Endothelial cell of umbilical vein (primary cell): ENCODE measurements at regions not wholly inside any gene's neighbourhood (a gene's known extent, or its start where the extent isn't known, plus 50 kb on each side); places are given as distances from the start of the nearest gene placed in this dataset.
A peak's percentile ranks its signal among the peaks of the same experiment; 100 is the strongest.

Experiments used
- BruUV-seq: library from RNA; stranded (reverse); fragments of 400-500 nt; replicated peaks from 2 replicates; lab custom pipeline; 2021; lab: Mats Ljungman, UMichigan
- CTCF ChIA-PET: fragments of 300-600, 350-600 bp; sonication (Branson Sonifier 250); formaldehyde crosslinking; loops from one replicate; lab custom pipeline; 2021; ENCODE audit warnings: antibody characterized with exemption, inconsistent platforms; lab: Charles Lee
- POLR2A ChIA-PET: fragments of 300-600, 350-600 bp; sonication (Branson Sonifier 250); formaldehyde crosslinking; loops from one replicate; lab custom pipeline; 2021; ENCODE audit warnings: antibody characterized with exemption, inconsistent platforms; lab: Charles Lee
- DNase-seq: peaks from one replicate; pipeline ENCODE4 v3.0.0-alpha.2; 2011; ENCODE audit warnings: low read depth, low spot score
- FAIRE-seq: peaks from 2 replicates; lab custom pipeline; 2011; peaks lifted over from hg19 to GRCh38; lab: Jason Lieb, UNC
- H2AFZ ChIP-seq: 2 replicates; pipeline ENCODE4 v1.6.0; 2012; ENCODE audit warnings: low read depth, low read length, control low read depth, inconsistent platforms
- H3K27ac ChIP-seq: 2 replicates; pipeline ENCODE4 v1.5.1; 2011; ENCODE audit warnings: low read depth, mild to moderate bottlenecking, control low read depth, low read length, moderate library complexity; ENCODE audit not compliant: insufficient read depth
- H3K27me3 ChIP-seq, 2 experiments: 2 replicates each; pipeline versions ENCODE4 v1.6.0 to v1.6.1; 2011; ENCODE audit warnings: low read length in 2 of 2, mixed read lengths in 1 of 2; ENCODE audit not compliant: control insufficient read depth in 2 of 2, insufficient read depth in 2 of 2
- H3K36me3 ChIP-seq, 2 experiments: 2 replicates in 1 of 2; 3 replicates in 1 of 2; pipeline ENCODE4 v1.5.1; 2011; ENCODE audit warnings: low read length in 2 of 2, mild to moderate bottlenecking in 1 of 2, moderate library complexity in 1 of 2; ENCODE audit not compliant: control insufficient read depth in 2 of 2, insufficient read depth in 2 of 2; ENCODE audit errors: extremely low read depth in 1 of 2
- H3K4me1 ChIP-seq: 3 replicates; pipeline ENCODE4 v1.5.1; 2011; ENCODE audit warnings: mild to moderate bottlenecking, low read length; ENCODE audit not compliant: control insufficient read depth, insufficient read depth; ENCODE audit errors: extremely low read depth
- H3K4me2 ChIP-seq: 2 replicates; pipeline ENCODE4 v1.6.1; 2011; ENCODE audit warnings: low read length, control low read depth, mixed read lengths; ENCODE audit not compliant: insufficient read depth
- H3K4me3 ChIP-seq, 3 experiments: fragments of 200-600 bp in 1 of 3; sonication (generic), shearing (Covaris generic) in 1 of 3; replicated peaks in 1 of 3; 2 replicates each; pipeline ENCODE4 v1.5.1; 2011 to 2016; ENCODE audit warnings: control low read depth in 3 of 3, low read length in 3 of 3, mild to moderate bottlenecking in 2 of 3, inconsistent platforms in 1 of 3, low read depth in 1 of 3, moderate library complexity in 1 of 3; ENCODE audit not compliant: insufficient read depth in 1 of 3
- H3K79me2 ChIP-seq: 2 replicates; pipeline ENCODE4 v1.6.0; 2012; ENCODE audit warnings: low read length, inconsistent platforms; ENCODE audit not compliant: control insufficient read depth, insufficient read depth
- H3K9ac ChIP-seq: replicated peaks from 2 replicates; pipeline ENCODE3; 2011; ENCODE audit warnings: low read length, control low read depth; ENCODE audit not compliant: insufficient read depth; ENCODE audit errors: extremely low read depth
- H3K9me1 ChIP-seq: replicated peaks from 3 replicates; pipeline ENCODE4 v1.6.0; 2011; ENCODE audit warnings: mild to moderate bottlenecking, low read length; ENCODE audit not compliant: control insufficient read depth, insufficient read depth; ENCODE audit errors: extremely low read depth
- H3K9me3 ChIP-seq: replicated peaks from 2 replicates; pipeline ENCODE4 v1.5.1; 2012; ENCODE audit warnings: low read length, inconsistent platforms; ENCODE audit not compliant: control insufficient read depth, insufficient read depth
- H4K20me1 ChIP-seq: replicated peaks from 2 replicates; pipeline ENCODE3; 2011; ENCODE audit warnings: mild to moderate bottlenecking, low read length; ENCODE audit not compliant: control insufficient read depth, insufficient read depth; ENCODE audit errors: extremely low read depth
- CTCF ChIP-seq, 2 donors: IDR thresholded peaks; 1 replicate in 1 of 2; 2 replicates in 1 of 2; pipeline ENCODE4 v1.5.1; 2011; ENCODE audit warnings: low read length in 2 of 2, mild to moderate bottlenecking in 2 of 2, moderate library complexity in 2 of 2, control low read depth in 1 of 2, inconsistent platforms in 1 of 2, low read depth in 1 of 2; ENCODE audit not compliant: insufficient read depth in 1 of 2; ENCODE audit errors: extremely low read depth in 1 of 2
- MAX ChIP-seq: IDR thresholded peaks from 2 replicates; pipeline ENCODE4 v1.6.1; 2011; ENCODE audit not compliant: insufficient read depth, insufficient read length
- dilution Hi-C: fragments of 300-500 bp; cut with MboI; formaldehyde crosslinking; loops from one replicate; pipeline ENCODE4 v1.15.0; 2019; ENCODE audit warnings: low sequenced_read_pairs; ENCODE audit not compliant: extremely low pct_ligation_motif_present
- intact Hi-C: fragments of 100-400 bp; cut with micrococcal nuclease; formaldehyde crosslinking; loops from one replicate; pipeline ENCODE4 v1.10.0; 2022

- dilution Hi-C loops: no loop called here
- Histone ChIP-seq H3K4me1 (no peaks in the 10 kb centered on the region), H2AFZ (peak overlapping the region; percentile 42), H3K27ac (no peak overlapping the region), H3K4me2 (no peak overlapping the region), H3K9me1 (no peaks in the 10 kb centered on the region), H3K4me3 (no peak overlapping the region), H3K36me3 (no peaks in the 10 kb centered on the region), H3K9me3 (no peaks in the 10 kb centered on the region), H4K20me1 (no peaks in the 10 kb centered on the region), H3K9ac (no peak overlapping the region), H3K27me3 (no peaks in the 10 kb centered on the region), H3K79me2 (no peaks in the 10 kb centered on the region)
- intact Hi-C loops: loop anchor here (1.0 kb wide), 2 partner anchors 44 to 278 kb away; no protein-coding TSS in a partner anchor
- BruUV-seq: no TSS peak
- DNase-seq (peak; percentile 72), FAIRE-seq (peak; percentile 78)
- ChIA-PET CTCF (interaction anchor here (0.6 to 4.7 kb wide), 19 partner anchors 8 to 279 kb away, joined by 3 to 110 read pairs (median 4); no protein-coding TSS in a partner anchor), POLR2A (no interaction called here)
- TF ChIP-seq CTCF (IDR thresholded peaks at IDR 0.05; ENCODE audit: extremely low read depth in 1 of 2, insufficient read depth in 1 of 2, low read depth in 1 of 2, low read length in 2 of 2) (peak; percentile 62 to 67), MAX (no peak)
These were observed 67.5 kb upstream of the COL21A1 start for GRCh38 chr6:56314683-56315523.
